ENCODE measurements at regions not wholly inside any gene's neighbourhood (a gene's known extent, or its start where the extent isn't known, plus 50 kb on each side); places are given as distances from the start of the nearest gene placed in this dataset.

DNA sequence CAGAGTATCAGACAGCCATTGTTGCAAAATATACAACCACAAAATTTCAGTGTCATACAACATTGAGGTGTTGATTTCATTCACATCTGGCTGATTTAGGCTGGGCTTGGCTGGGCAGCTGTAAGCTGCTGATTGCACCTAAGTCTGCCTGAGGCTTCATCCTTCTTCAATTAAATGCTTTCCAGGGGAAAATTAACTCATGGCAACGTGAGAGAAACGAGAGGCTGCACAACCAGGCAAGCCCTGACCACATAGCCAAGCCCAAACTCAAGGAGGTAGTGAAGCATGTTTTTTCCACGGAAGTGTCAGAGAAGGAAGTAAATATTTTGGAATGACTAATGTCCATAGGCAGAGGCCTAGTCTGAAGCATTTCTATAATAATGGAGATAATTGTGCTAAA lies 273.8 kb upstream of the ZC3H12C start:
- DNase-seq, result no peak
- Mint-ChIP-seq H3K27ac (no peak overlapping the region), H3K9me3 (peaks cover 0 to 7% (median 3%) of the 10 kb centered on the region in 6 donors), H3K4me3 (no peak overlapping the region), H3K27me3 (ENCODE audit: low read depth in 3 of 3) (peaks cover 0 to 5% (median 4%) of the 10 kb centered on the region in 3 donors), H3K36me3 (no peaks in the 10 kb centered on the region), H3K4me1 (peaks cover 0 to 7% of the 10 kb centered on the region in 2 donors)

DNA sequence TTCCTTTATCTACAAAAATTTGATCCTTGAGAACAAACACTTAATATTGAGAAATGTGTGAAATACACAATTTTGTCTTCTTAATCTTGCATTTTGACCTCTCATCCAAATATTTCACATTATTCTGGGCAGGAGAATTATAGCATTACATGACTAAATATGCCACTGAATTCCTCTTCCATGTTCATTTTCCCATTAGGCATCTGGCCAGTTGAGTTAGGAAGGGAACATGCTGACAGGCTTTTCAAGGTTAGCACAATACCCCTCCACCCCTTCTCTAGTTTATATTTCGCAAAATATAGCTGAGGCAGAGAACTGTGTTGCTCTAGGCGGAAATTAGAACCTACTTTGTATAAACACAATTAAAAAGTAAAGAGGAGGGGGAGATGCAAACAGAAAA lies 271.7 kb upstream of the ZC3H12C start:
- no peak overlapping the region for H3K27ac Mint-ChIP-seq
- H3K36me3 Mint-ChIP-seq, result no peaks in the 10 kb centered on the region
- peaks cover 0 to 7% of the 10 kb centered on the region in 2 donors for H3K4me1 Mint-ChIP-seq
- no peak overlapping the region for H3K4me3 Mint-ChIP-seq
- peaks cover 0 to 5% (median 5%) of the 10 kb centered on the region in 3 donors for H3K27me3 Mint-ChIP-seq (ENCODE audit: low read depth in 3 of 3)
- no peak for DNase-seq
- peaks cover 0 to 7% (median under 1%) of the 10 kb centered on the region in 6 donors for H3K9me3 Mint-ChIP-seq

GRCh38 chr11:109822436-109823102 lies 270.6 kb upstream of the ZC3H12C start:
- H3K4me1 Mint-ChIP-seq, result peaks cover 0 to 7% of the 10 kb centered on the region in 2 donors

GRCh38 chr11:109828387-109828786 lies 264.8 kb upstream of the ZC3H12C start:
- Mint-ChIP-seq H3K4me1 (no peaks in the 10 kb centered on the region), H3K9me3 (peaks cover 0 to 9% (median 2%) of the 10 kb centered on the region in 6 donors), H3K4me3 (no peak overlapping the region), H3K36me3 (no peaks in the 10 kb centered on the region), H3K27me3 (ENCODE audit: low read depth in 3 of 3) (peaks cover 0 to 5% (median 1%) of the 10 kb centered on the region in 3 donors), H3K27ac (no peak overlapping the region)
- DNase-seq, result no peak

More at GRCh38 chr11:109822436-109823102, 270.6 kb upstream of the ZC3H12C start:
- no peak overlapping the region for H3K27ac Mint-ChIP-seq
- H3K4me3 Mint-ChIP-seq, result no peak overlapping the region
- peaks cover 0 to 5% (median 5%) of the 10 kb centered on the region in 3 donors for H3K27me3 Mint-ChIP-seq (ENCODE audit: low read depth in 3 of 3)
- peaks cover 0 to 4% (median 0%) of the 10 kb centered on the region in 6 donors for H3K9me3 Mint-ChIP-seq
- no peaks in the 10 kb centered on the region for H3K36me3 Mint-ChIP-seq
- DNase-seq, result no peak

- Mint-ChIP-seq H3K9me3 (peaks cover 0 to 10% (median 2%) of the 10 kb centered on the region in 6 donors), H3K4me1 (no peaks in the 10 kb centered on the region), H3K4me3 (no peak overlapping the region), H3K27ac (no peak overlapping the region), H3K36me3 (no peaks in the 10 kb centered on the region), H3K27me3 (ENCODE audit: low read depth in 3 of 3) (no peaks in the 10 kb centered on the region)
- DNase-seq, result no peak
These were observed 255.2 kb upstream of the ZC3H12C start for GRCh38 chr11:109838026-109838425.

DNA sequence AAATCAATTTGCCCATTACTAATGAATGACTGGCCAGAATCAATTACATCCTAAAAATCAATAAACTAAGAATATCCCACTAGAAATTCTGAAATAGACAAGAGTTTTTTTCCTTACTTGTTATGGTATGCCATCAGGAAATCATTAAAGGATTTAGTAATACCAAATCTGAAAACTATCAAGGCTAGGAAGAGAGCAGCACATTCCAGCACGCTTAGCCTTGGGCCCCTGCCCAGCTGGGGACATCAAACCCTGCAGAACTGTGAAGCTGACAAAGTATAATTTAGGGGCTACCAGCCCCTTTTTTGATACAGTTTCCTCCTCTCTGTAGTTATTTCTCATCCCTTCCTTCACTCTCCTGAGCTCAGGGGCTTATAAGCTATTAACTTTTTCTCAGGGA lies 247.8 kb upstream of the ZC3H12C start:
- H3K27ac Mint-ChIP-seq, result no peak overlapping the region
- H3K36me3 Mint-ChIP-seq, result no peaks in the 10 kb centered on the region
- H3K4me1 Mint-ChIP-seq, result no peaks in the 10 kb centered on the region
- H3K9me3 Mint-ChIP-seq, result peaks cover 0 to 11% (median 0%) of the 10 kb centered on the region in 6 donors
- no peaks in the 10 kb centered on the region for H3K27me3 Mint-ChIP-seq (ENCODE audit: low read depth in 3 of 3)
- no peak overlapping the region for H3K4me3 Mint-ChIP-seq
- DNase-seq, result no peak

GRCh38 chr11:109847621-109848020 lies 245.6 kb upstream of the ZC3H12C start:
- no peak for DNase-seq
- Mint-ChIP-seq H3K9me3 (peaks cover 0 to 8% (median 0%) of the 10 kb centered on the region in 6 donors), H3K36me3 (no peaks in the 10 kb centered on the region), H3K4me1 (no peaks in the 10 kb centered on the region), H3K4me3 (no peak overlapping the region), H3K27me3 (ENCODE audit: low read depth in 3 of 3) (peaks cover 0 to 2% (median 0%) of the 10 kb centered on the region in 3 donors), H3K27ac (no peak overlapping the region)

- Mint-ChIP-seq H3K27me3 (ENCODE audit: low read depth in 3 of 3) (peaks cover 0 to 2% (median 0%) of the 10 kb centered on the region in 3 donors), H3K27ac (no peak overlapping the region), H3K4me1 (no peaks in the 10 kb centered on the region), H3K36me3 (no peaks in the 10 kb centered on the region), H3K4me3 (no peak overlapping the region), H3K9me3 (peaks cover 0 to 8% (median 0%) of the 10 kb centered on the region in 6 donors)
- no peak for DNase-seq
These were observed 244.1 kb upstream of the ZC3H12C start for GRCh38 chr11:109849051-109849450.

- H3K27ac Mint-ChIP-seq, result no peak overlapping the region
- H3K27me3 Mint-ChIP-seq (ENCODE audit: low read depth in 3 of 3), result peaks cover 0 to 2% (median 0%) of the 10 kb centered on the region in 3 donors
- no peaks in the 10 kb centered on the region for H3K4me1 Mint-ChIP-seq
- no peaks in the 10 kb centered on the region for H3K36me3 Mint-ChIP-seq
- H3K9me3 Mint-ChIP-seq, result peaks cover 0 to 8% (median 0%) of the 10 kb centered on the region in 6 donors
- DNase-seq, result no peak
- H3K4me3 Mint-ChIP-seq, result no peak overlapping the region
These were observed 243.2 kb upstream of the ZC3H12C start for GRCh38 chr11:109849946-109850345.

DNA sequence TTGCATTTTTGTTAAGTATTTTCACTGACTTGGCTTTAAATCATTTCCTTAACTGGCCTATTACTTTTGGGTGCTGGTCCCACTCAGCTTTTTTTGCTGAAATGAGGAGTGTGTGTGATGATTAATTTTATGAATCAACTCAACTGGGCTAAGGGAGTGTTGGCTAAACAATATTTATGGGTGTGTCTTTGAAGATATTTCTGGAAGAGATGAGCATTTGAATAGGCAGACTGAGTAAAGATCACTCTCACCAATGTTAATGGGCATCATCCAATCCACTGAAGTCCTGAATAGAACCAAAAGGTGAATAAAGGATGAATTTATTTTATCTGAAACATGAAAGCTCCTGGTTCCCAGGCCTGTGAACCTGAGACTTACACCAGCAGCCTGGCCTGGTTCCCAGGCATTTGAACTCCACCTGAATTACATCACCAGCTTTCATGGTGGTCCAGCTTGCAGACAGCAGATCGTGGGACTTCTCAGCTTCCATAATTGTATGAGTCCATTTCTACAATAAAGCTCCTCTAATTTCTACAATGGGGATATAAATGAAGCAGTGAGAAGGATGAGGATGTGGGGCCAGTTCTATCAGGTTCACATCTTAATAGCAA lies 241.3 kb upstream of the ZC3H12C start:
- Mint-ChIP-seq H3K36me3 (no peaks in the 10 kb centered on the region), H3K27me3 (ENCODE audit: low read depth in 3 of 3) (peaks cover 0 to 2% (median 0%) of the 10 kb centered on the region in 3 donors), H3K4me3 (no peak overlapping the region), H3K27ac (no peak overlapping the region), H3K4me1 (no peaks in the 10 kb centered on the region), H3K9me3 (peaks cover 0 to 2% (median 0%) of the 10 kb centered on the region in 6 donors)
- no peak for DNase-seq

DNA sequence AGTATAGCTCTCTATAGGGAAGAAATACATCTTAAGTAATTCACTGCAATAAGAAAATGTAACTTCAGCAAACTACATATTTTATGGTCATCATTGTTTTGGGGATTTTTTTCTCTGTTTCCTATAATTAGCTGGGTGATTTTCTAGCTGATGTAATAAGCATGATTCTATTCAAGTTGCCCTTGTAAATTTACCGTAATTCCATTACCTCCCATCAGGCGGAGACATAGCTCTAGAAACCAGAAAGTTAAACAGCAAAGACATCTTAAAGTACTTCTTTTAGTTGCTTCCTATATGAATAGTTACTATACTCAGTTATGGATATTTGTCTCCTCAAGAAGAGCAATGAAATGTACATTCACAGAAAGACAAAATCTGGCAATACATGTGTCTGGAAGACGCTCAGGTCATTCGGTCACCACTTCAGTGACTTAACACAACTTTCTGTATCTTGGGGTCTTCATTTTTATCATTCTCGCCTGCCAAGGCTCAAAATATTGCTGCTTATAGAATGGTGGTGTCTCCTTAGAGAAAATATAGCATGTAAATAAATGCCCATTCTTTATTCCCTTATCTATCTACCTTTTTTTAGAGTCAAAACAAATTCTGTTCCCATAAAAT lies 239.9 kb upstream of the ZC3H12C start:
- Mint-ChIP-seq H3K4me1 (no peaks in the 10 kb centered on the region), H3K9me3 (no peaks in the 10 kb centered on the region), H3K4me3 (no peak overlapping the region), H3K27ac (no peak overlapping the region), H3K27me3 (ENCODE audit: low read depth in 3 of 3) (peaks cover 0 to 2% (median 0%) of the 10 kb centered on the region in 3 donors), H3K36me3 (no peaks in the 10 kb centered on the region)
- DNase-seq, result no peak

- Mint-ChIP-seq H3K4me1 (no peaks in the 10 kb centered on the region), H3K36me3 (no peaks in the 10 kb centered on the region), H3K9me3 (no peaks in the 10 kb centered on the region), H3K4me3 (no peak overlapping the region), H3K27me3 (ENCODE audit: low read depth in 3 of 3) (peaks cover 0 to 2% (median 0%) of the 10 kb centered on the region in 3 donors), H3K27ac (no peak overlapping the region)
- no peak for DNase-seq
These were observed 238.5 kb upstream of the ZC3H12C start for GRCh38 chr11:109854731-109855130.

DNA sequence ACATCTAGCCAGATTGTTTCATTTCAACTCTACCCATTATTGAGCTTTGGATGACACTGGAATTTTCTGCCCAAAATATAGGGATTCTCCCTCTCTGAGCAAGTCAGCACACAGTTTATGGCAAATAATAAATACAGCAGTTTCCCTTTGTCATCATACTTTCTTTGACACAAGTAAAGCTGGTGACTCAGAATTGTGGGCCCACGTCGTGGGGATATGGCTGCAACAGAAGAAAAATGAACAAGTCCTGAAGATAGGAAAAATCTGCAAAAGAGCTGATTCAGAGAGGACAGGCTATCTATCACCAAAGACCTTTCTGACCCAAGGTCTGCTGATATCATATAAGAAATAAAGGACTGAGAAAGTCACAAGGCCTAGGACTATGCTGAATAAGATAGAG lies 236.3 kb upstream of the ZC3H12C start:
- H3K9me3 Mint-ChIP-seq, result no peaks in the 10 kb centered on the region

GRCh38 chr11:109857637-109858036 lies 235.6 kb upstream of the ZC3H12C start:
- Mint-ChIP-seq H3K27ac (no peak overlapping the region), H3K4me3 (no peak overlapping the region), H3K9me3 (no peaks in the 10 kb centered on the region), H3K4me1 (no peaks in the 10 kb centered on the region), H3K27me3 (ENCODE audit: low read depth in 3 of 3) (no peaks in the 10 kb centered on the region), H3K36me3 (no peaks in the 10 kb centered on the region)
- DNase-seq, result no peak

More for the DNA sequence above, 236.3 kb upstream of the ZC3H12C start:
- Mint-ChIP-seq H3K4me1 (no peaks in the 10 kb centered on the region), H3K36me3 (no peaks in the 10 kb centered on the region), H3K27ac (no peak overlapping the region), H3K27me3 (ENCODE audit: low read depth in 3 of 3) (no peaks in the 10 kb centered on the region), H3K4me3 (no peak overlapping the region)
- DNase-seq, result no peak

Data from immature natural killer cell (primary cell).